ENCODE measurements at regions not wholly inside any gene's neighbourhood (a gene's known extent, or its start where the extent isn't known, plus 50 kb on each side); places are given as distances from the start of the nearest gene placed in this dataset.
A peak's percentile ranks its signal among the peaks of the same experiment; 100 is the strongest.

DNA sequence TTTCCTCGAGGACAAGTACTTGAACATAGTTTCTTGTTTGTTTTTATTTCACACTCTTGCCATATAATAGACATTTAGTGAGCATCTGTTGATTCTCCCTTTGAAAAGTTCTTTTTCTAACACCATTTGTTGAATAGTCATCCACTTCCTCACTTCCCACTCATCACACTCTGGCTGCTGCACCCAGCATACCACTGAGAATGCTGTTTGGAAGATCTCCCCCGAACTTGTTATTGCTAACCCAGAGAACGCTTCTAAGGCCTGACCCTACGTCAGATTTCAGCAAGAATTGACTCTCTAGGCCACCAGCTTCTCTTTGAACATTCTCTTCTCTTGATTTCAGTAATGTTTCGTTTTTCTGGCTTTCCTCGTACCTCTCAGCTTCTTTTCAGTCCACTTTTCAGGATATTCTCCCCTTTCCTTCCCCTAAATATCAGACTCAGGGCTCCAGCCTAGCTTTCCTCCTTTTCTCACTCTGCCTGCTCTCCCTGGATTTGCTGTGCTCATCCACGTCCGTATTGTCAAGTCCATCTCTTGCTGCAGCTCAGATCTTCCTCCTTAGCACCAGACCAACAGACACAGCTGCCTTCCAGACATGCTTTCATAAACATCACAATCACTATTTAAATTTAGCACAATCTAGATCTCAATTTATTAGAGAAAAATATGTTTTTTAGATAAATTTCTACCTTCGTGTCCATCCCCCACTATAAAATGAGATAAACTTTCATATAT lies 94.0 kb upstream of the SLC38A4 start:
- no peak overlapping the region for H3K4me3 ChIP-seq (ENCODE audit: low read depth, low read length)
- TF ChIP-seq, protein P1, sequence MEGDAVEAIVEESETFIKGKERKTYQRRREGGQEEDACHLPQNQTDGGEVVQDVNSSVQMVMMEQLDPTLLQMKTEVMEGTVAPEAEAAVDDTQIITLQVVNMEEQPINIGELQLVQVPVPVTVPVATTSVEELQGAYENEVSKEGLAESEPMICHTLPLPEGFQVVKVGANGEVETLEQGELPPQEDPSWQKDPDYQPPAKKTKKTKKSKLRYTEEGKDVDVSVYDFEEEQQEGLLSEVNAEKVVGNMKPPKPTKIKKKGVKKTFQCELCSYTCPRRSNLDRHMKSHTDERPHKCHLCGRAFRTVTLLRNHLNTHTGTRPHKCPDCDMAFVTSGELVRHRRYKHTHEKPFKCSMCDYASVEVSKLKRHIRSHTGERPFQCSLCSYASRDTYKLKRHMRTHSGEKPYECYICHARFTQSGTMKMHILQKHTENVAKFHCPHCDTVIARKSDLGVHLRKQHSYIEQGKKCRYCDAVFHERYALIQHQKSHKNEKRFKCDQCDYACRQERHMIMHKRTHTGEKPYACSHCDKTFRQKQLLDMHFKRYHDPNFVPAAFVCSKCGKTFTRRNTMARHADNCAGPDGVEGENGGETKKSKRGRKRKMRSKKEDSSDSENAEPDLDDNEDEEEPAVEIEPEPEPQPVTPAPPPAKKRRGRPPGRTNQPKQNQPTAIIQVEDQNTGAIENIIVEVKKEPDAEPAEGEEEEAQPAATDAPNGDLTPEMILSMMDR (IDR thresholded peaks at IDR 0.05; ENCODE audit: low read depth, low read length): no peak

DNA sequence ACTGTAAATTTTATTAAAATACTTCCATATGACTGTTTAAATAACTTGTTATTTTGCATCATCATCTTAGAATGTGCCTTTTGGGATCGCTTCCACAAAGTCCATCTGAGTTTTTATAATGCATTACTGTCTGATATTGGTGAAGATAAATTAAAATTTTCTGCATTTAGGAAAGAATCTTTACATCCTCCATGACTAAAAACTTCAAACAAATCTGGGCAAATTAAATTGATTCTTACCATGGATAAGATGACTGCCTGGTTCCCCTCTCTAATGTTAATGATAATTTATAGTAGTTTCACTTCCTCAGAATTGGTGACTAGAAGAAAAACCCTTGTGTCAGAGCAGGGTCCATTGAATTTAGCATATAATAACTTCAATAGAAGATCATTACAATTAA lies 94.7 kb upstream of the SLC38A4 start:
- H3K4me3 ChIP-seq (ENCODE audit: low read depth, low read length): no peak overlapping the region
- TF ChIP-seq, protein P1 (IDR thresholded peaks at IDR 0.05; ENCODE audit: low read depth, low read length): no peak

DNA sequence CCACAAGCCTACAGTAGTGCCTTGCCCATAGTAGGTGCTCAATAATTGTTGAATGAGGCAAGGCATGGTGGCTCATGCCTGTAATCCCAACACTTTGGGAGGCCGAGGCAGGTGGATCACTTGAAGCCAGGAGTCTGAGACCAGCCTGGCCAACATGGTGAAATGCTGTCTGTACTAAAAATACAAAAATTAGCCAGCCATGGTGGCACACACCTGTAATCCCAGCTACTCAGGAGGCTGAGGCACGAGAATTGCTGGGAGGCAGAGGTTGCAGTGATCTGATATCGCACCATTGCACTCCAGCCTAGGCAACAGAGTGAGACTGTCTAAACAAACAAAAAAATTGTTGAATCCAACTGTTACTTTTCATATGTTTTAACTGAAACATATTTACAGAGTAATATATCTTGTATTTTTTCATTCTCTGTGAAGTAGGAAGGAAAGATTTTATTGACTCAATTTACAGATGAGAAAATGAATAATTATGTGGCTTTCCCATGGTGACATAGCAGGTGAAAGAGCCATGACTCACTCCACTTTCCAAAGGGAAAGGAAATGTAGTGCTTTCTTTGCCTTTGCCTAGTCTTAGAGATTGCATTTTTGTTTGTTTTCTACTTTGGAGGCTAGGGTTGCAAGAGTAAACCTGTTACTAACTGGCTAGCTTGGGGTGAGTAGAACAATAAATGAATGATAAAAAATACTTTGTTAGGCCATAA lies 95.4 kb upstream of the SLC38A4 start:
- no peak overlapping the region for H3K4me3 ChIP-seq (ENCODE audit: low read depth, low read length)
- TF ChIP-seq, protein P1 (IDR thresholded peaks at IDR 0.05; ENCODE audit: low read depth, low read length): no peak

DNA sequence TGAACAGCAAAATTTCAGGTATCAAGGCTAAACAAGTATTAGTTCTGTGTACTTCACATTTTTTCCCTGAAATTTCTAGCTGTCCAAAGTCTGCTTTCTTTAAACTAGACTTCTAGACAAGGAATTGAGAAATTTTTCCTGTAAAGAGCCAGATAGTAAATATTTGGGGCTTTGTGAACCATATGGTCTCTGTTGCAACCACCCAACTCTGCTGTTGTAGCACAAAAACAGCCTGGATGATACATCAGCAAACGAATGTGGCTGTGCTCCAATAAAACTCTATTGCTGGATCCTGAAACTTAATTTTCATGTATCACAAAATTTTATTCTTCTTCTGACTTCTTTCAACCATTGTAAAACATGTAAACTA lies 96.0 kb upstream of the SLC38A4 start:
- H3K4me3 ChIP-seq (ENCODE audit: low read depth, low read length): no peak overlapping the region
- TF ChIP-seq, protein P1 (IDR thresholded peaks at IDR 0.05; ENCODE audit: low read depth, low read length): no peak

DNA sequence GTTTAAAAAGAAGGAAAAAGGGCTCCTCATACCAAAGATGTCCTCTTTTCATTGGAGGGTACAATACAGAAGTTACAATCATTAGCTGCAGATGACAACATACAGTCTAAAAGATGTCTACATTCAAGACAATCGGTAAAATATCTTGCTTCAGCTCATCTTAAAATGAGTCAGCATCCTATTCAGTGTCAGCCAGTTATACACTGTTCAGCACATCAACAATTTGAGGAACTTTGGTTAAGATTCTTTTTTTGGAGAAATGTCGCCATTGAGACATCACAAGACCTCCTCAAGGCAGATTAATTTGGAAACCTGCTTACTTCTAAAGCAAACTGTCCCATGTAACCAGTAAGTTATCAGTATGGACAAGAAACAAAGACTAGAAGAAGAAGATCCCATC lies 100.7 kb upstream of the SLC38A4 start:
- TF ChIP-seq, protein P1 (IDR thresholded peaks at IDR 0.05; ENCODE audit: low read depth, low read length): no peak
- H3K4me3 ChIP-seq (ENCODE audit: low read depth, low read length): no peak overlapping the region

DNA sequence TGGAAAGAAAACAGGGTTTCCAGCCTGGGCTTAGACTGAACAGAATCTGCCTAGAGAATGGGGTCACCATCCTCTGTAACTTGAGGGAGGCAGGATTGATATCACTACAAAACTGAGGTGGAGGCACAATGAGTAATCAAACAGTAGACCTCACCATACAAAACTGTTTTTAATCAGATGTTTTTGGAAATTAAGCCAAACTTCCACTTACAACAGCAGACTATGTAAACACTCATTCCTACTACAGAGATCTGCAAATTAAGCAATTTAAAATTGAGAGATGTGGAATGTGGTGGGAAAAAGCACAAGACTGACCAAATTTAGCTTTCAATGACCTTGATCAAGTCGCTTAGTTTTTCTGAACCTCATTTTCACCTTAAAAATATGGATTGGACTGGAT lies 104.3 kb upstream of the SLC38A4 start:
- no peak overlapping the region for H3K4me3 ChIP-seq (ENCODE audit: low read depth, low read length)
- TF ChIP-seq, protein P1 (IDR thresholded peaks at IDR 0.05; ENCODE audit: low read depth, low read length): no peak

DNA sequence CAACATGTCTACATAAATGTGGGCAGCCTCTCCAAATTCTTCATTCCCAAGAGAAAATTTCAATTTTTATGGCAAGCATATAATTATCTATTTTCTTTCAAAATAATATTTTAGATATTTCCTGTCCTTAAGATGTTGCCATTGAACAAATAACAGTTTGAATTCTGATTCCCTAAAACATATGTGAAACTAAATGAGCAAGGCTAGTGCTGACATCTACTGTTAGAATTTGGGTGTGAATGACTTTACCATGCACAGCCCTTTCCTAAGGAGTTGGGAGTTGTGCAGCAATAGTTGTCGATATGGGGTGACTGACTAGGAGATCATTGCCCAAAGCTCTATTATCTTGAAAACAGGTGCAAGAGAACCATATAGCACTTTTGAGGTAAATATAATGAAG lies 108.2 kb upstream of the SLC38A4 start:
- TF ChIP-seq, protein P1 (IDR thresholded peaks at IDR 0.05; ENCODE audit: low read depth, low read length): peak; percentile 46
- no peak overlapping the region for H3K4me3 ChIP-seq (ENCODE audit: low read depth, low read length)
